Hepatocyte (in vitro differentiated cells): ENCODE measurements at regions not wholly inside any gene's neighbourhood (a gene's known extent, or its start where the extent isn't known, plus 50 kb on each side); places are given as distances from the start of the nearest gene placed in this dataset.

Experiments used
- DNase-seq: peaks from one replicate; pipeline ENCODE4 v3.0.0-alpha.2; 2016; ENCODE audit warnings: low spot score
- H2AFZ ChIP-seq: fragments of 200-600 bp; sonication (generic); 2 replicates; pipeline ENCODE4 v1.6.0; 2016; ENCODE audit warnings: antibody characterized with exemption, mild to moderate bottlenecking
- H3K27ac ChIP-seq: fragments of 200-600 bp; sonication (generic); 2 replicates; pipeline ENCODE4 v1.5.1; 2016; ENCODE audit warnings: mild to moderate bottlenecking
- H3K27me3 ChIP-seq: fragments of 200-600 bp; sonication (generic); 2 replicates; pipeline ENCODE4 v1.6.1; 2016
- H3K36me3 ChIP-seq: fragments of 200-600 bp; sonication (generic); replicated peaks from 2 replicates; pipeline ENCODE4 v1.5.1; 2016; ENCODE audit warnings: low read depth; ENCODE audit not compliant: insufficient read depth
- H3K4me1 ChIP-seq: fragments of 200-600 bp; sonication (generic); 2 replicates; pipeline ENCODE4 v1.5.1; 2016; ENCODE audit warnings: mild to moderate bottlenecking, moderate library complexity; ENCODE audit not compliant: insufficient read depth
- H3K4me2 ChIP-seq: fragments of 200-600 bp; sonication (generic); 2 replicates; pipeline ENCODE4 v1.6.0; 2016
- H3K4me3 ChIP-seq: fragments of 200-600 bp; sonication (generic); 2 replicates; pipeline ENCODE4 v1.5.1; 2016; ENCODE audit warnings: mild to moderate bottlenecking
- H3K79me2 ChIP-seq: fragments of 200-600 bp; sonication (generic); 2 replicates; pipeline ENCODE4 v1.6.0; 2017; ENCODE audit warnings: mild to moderate bottlenecking
- H3K9me2 ChIP-seq: fragments of 200-600 bp; sonication (generic); replicated peaks from 2 replicates; pipeline ENCODE4 v1.6.0; 2017; ENCODE audit warnings: mild to moderate bottlenecking; ENCODE audit not compliant: insufficient read depth
- H3K9me3 ChIP-seq: fragments of 200-600 bp; sonication (generic); 2 replicates; pipeline ENCODE4 v1.5.1; 2016; ENCODE audit warnings: low read depth, mild to moderate bottlenecking
- H4K20me1 ChIP-seq: fragments of 200-600 bp; sonication (generic); 2 replicates; pipeline ENCODE4 v1.6.0; 2016; ENCODE audit warnings: mild to moderate bottlenecking; ENCODE audit not compliant: insufficient read depth, poor library complexity, severe bottlenecking
- EZH2 ChIP-seq: fragments of 200-600 bp; sonication (generic); IDR thresholded peaks from 2 replicates; pipeline ENCODE4 v1.6.1; 2016; ENCODE audit warnings: antibody characterized with exemption, mild to moderate bottlenecking, borderline replicate concordance
- EZH2phosphoT487 ChIP-seq: fragments of 200-600 bp; sonication (generic); IDR thresholded peaks from one replicate; pipeline ENCODE4 v1.6.1; 2018; ENCODE audit warnings: antibody characterized with exemption, mild to moderate bottlenecking, low read depth, moderate library complexity; ENCODE audit not compliant: unreplicated experiment, severe bottlenecking
- WGBS: methylation state at CpG from one replicate; pipeline ENCODE4 v1.1.6; 2016; ENCODE audit warnings: low lambda C conversion rate; ENCODE audit errors: missing lambda C conversion rate; 5-methylcytosine and 5-hydroxymethylcytosine counted together
- TF ChIP-seq, protein P1 (sequence below): fragments of 200-600 bp; sonication (generic); IDR thresholded peaks from 2 replicates; pipeline ENCODE4 v1.5.1; 2016; ENCODE audit warnings: antibody characterized with exemption, mild to moderate bottlenecking; ENCODE audit not compliant: poor library complexity

DNA sequence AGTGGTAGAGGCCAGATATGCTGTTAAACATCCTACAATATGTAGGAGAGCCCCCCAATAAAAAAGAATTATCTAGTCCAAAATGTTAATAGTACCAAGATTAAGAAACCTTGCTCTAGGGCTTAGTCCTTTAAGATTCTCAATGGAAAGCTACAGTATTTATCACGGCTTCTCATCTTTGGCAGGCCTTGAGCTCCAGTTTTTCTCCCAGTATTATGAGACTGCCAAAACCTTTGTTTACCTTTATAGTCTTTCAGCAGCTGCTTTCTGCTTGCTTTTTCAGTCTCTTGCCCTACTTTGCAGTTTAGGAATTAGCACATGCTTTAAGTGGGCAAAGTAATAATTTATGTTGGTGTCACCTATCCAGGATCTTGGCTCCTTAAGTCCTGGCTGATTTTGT lies 59.7 kb downstream of the NHLRC1 start:
- Histone ChIP-seq H3K27ac (no peak overlapping the region), H3K9me2 (no peaks in the 10 kb centered on the region), H3K9me3 (no peaks in the 10 kb centered on the region), H3K27me3 (no peaks in the 10 kb centered on the region), H3K4me1 (no peaks in the 10 kb centered on the region), H3K79me2 (no peaks in the 10 kb centered on the region), H2AFZ (no peak overlapping the region), H4K20me1 (no peaks in the 10 kb centered on the region), H3K36me3 (no peaks in the 10 kb centered on the region), H3K4me3 (no peak overlapping the region), H3K4me2 (no peak overlapping the region)
- TF ChIP-seq, protein P1, sequence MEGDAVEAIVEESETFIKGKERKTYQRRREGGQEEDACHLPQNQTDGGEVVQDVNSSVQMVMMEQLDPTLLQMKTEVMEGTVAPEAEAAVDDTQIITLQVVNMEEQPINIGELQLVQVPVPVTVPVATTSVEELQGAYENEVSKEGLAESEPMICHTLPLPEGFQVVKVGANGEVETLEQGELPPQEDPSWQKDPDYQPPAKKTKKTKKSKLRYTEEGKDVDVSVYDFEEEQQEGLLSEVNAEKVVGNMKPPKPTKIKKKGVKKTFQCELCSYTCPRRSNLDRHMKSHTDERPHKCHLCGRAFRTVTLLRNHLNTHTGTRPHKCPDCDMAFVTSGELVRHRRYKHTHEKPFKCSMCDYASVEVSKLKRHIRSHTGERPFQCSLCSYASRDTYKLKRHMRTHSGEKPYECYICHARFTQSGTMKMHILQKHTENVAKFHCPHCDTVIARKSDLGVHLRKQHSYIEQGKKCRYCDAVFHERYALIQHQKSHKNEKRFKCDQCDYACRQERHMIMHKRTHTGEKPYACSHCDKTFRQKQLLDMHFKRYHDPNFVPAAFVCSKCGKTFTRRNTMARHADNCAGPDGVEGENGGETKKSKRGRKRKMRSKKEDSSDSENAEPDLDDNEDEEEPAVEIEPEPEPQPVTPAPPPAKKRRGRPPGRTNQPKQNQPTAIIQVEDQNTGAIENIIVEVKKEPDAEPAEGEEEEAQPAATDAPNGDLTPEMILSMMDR: no peak
- no peak for TF ChIP-seq EZH2phosphoT487
- TF ChIP-seq EZH2: no peak
- 66% methylated on average over 1 of the region's 1 CpG for WGBS
- no peak for DNase-seq

- no peaks in the 10 kb centered on the region for H3K27me3 ChIP-seq
- no peaks in the 10 kb centered on the region for H3K36me3 ChIP-seq
- TF ChIP-seq EZH2phosphoT487 (no peak), EZH2 (no peak)
- TF ChIP-seq, protein P1: no peak
- H3K9me3 ChIP-seq: no peaks in the 10 kb centered on the region
- no peak overlapping the region for H3K4me2 ChIP-seq
- no peaks in the 10 kb centered on the region for H4K20me1 ChIP-seq
- H2AFZ ChIP-seq: no peak overlapping the region
- no peak overlapping the region for H3K4me3 ChIP-seq
- no peak for DNase-seq
- 84% methylated on average over 5 of the region's 5 CpGs for WGBS
- H3K9me2 ChIP-seq: no peaks in the 10 kb centered on the region
- peaks cover 9% of the 10 kb centered on the region for H3K4me1 ChIP-seq
- H3K27ac ChIP-seq: no peak overlapping the region
- H3K79me2 ChIP-seq: no peaks in the 10 kb centered on the region
Measured at GRCh38 chr6:18058429-18058828, 64.0 kb downstream of the NHLRC1 start.

DNA sequence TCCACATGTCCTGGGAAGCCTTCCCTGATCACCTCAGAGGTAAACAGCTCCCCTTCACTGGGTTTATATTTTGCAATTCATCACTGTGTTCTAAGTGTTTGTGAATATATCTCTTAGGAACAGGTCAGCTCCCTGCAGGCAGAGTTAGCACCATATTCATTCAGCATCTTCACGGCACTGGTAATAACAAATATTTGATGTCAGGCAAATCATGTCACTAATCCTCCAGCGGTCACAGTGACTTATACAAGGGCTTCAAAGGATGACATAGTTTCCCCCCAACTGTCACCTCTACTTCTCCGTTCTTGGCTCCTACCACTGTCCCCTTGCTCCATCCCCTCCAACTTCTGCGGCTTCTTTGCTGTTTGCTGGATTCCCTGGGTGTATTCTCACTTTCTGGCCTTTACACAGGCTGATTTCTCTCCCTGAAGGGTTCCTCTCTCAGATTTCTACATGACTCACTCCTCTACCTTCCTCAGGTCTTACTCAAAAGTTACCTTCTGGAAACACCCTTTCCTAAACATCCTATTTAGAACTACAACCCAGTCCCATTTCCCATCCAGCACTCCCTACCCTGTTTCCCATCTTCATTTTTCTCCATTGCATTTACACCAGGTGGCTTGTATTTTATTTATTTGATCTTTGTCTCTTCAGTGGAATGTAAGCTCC lies 66.6 kb downstream of the NHLRC1 start:
- Histone ChIP-seq H3K9me2 (no peaks in the 10 kb centered on the region), H3K27me3 (no peaks in the 10 kb centered on the region), H3K4me2 (no peak overlapping the region), H3K27ac (no peak overlapping the region), H3K36me3 (no peaks in the 10 kb centered on the region), H3K4me3 (no peak overlapping the region), H3K9me3 (no peaks in the 10 kb centered on the region), H2AFZ (no peak overlapping the region), H3K4me1 (peaks cover 10% of the 10 kb centered on the region), H4K20me1 (no peaks in the 10 kb centered on the region), H3K79me2 (no peaks in the 10 kb centered on the region)
- 95% methylated on average over 4 of the region's 4 CpGs for WGBS
- TF ChIP-seq EZH2phosphoT487 (no peak), EZH2 (no peak)
- TF ChIP-seq, protein P1: no peak
- DNase-seq: no peak

DNA sequence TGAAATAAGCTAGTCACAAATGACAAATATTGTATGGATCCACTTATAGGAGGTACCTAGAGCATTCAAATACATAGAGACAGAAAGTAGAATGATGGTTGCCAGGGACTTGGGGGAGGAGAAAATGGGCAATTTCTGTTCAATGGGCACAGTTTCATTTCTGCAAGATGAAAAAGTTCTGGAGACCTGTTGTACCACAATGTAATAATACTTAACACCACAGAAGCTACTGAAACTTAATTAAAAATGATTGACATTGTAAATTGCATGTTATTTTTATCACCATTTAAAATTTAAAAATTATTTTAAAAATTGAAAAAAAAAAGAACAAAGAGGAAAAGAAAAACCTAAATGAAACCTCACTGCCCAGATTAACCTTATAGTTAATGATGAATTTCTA lies 67.4 kb downstream of the NHLRC1 start:
- no peaks in the 10 kb centered on the region for H4K20me1 ChIP-seq
- H3K79me2 ChIP-seq: no peaks in the 10 kb centered on the region
- no peak overlapping the region for H3K4me3 ChIP-seq
- TF ChIP-seq EZH2 (no peak), EZH2phosphoT487 (no peak)
- TF ChIP-seq, protein P1: no peak
- DNase-seq: no peak
- no peak overlapping the region for H3K27ac ChIP-seq
- H3K4me2 ChIP-seq: no peak overlapping the region
- no peaks in the 10 kb centered on the region for H3K27me3 ChIP-seq
- H3K4me1 ChIP-seq: peaks cover 10% of the 10 kb centered on the region
- H3K9me3 ChIP-seq: no peaks in the 10 kb centered on the region
- H2AFZ ChIP-seq: no peak overlapping the region
- no peaks in the 10 kb centered on the region for H3K36me3 ChIP-seq
- H3K9me2 ChIP-seq: no peaks in the 10 kb centered on the region
